ENCODE measurements at regions not wholly inside any gene's neighbourhood (a gene's known extent, or its start where the extent isn't known, plus 50 kb on each side); places are given as distances from the start of the nearest gene placed in this dataset.

- TF ChIP-seq POLR2A (IDR thresholded peaks at IDR 0.05): no peak
- no peak for TF ChIP-seq CTCF (IDR thresholded peaks at IDR 0.05)
These were observed 92.7 kb upstream of the NBEA start for GRCh38 chr13:34849406-34849805.

Measured in testis (tissue), 2 donors.